Ascending aorta (tissue), 2 donors: ENCODE measurements at regions not wholly inside any gene's neighbourhood (a gene's known extent, or its start where the extent isn't known, plus 50 kb on each side); places are given as distances from the start of the nearest gene placed in this dataset.

Experiments
- DNase-seq, 2 donors: peaks; one replicate each; pipeline ENCODE4 v3.0.0-alpha.2; 2019; ENCODE audit warnings: low spot score in 2 of 2
- H3K27ac ChIP-seq, 2 donors: fragments of 200-600 bp; sonication (generic); one replicate each; pipeline ENCODE4 v1.5.1; 2016 to 2017; ENCODE audit warnings: mild to moderate bottlenecking in 1 of 2
- H3K27me3 ChIP-seq: fragments of 200-600 bp; sonication (generic); one replicate; pipeline ENCODE4 v1.5.1; 2017
- H3K36me3 ChIP-seq, 2 donors: fragments of 200-600 bp; sonication (generic); one replicate each; pipeline ENCODE4 v1.5.1; 2016
- H3K4me1 ChIP-seq, 2 donors: fragments of 200-600 bp; sonication (generic); one replicate each; pipeline ENCODE4 v1.5.1; 2016 to 2017; ENCODE audit warnings: mild to moderate bottlenecking in 1 of 2
- H3K4me3 ChIP-seq, 2 donors: fragments of 200-600 bp; sonication (generic); one replicate each; pipeline ENCODE4 v1.5.1; 2016 to 2017; ENCODE audit warnings: mild to moderate bottlenecking in 1 of 2
- H3K9me3 ChIP-seq, 2 donors: fragments of 200-600 bp; sonication (generic); one replicate each; pipeline ENCODE4 v1.5.1; 2016
- intact Hi-C: fragments of 100-400 bp; cut with DNase I; formaldehyde crosslinking; loops from one replicate; pipeline ENCODE4 v1.15.1; 2023
- TF ChIP-seq, protein P1 (sequence below), 3 experiments: fragments of 200-600 bp in 2 of 3; fragments of 450-650 bp in 1 of 3; sonication (generic) in 2 of 3; IDR thresholded peaks; one replicate each; pipeline ENCODE4 v1.5.1; 2016 to 2019; ENCODE audit warnings: antibody characterized with exemption in 3 of 3, mild to moderate bottlenecking in 1 of 3, moderate library complexity in 1 of 3

DNA sequence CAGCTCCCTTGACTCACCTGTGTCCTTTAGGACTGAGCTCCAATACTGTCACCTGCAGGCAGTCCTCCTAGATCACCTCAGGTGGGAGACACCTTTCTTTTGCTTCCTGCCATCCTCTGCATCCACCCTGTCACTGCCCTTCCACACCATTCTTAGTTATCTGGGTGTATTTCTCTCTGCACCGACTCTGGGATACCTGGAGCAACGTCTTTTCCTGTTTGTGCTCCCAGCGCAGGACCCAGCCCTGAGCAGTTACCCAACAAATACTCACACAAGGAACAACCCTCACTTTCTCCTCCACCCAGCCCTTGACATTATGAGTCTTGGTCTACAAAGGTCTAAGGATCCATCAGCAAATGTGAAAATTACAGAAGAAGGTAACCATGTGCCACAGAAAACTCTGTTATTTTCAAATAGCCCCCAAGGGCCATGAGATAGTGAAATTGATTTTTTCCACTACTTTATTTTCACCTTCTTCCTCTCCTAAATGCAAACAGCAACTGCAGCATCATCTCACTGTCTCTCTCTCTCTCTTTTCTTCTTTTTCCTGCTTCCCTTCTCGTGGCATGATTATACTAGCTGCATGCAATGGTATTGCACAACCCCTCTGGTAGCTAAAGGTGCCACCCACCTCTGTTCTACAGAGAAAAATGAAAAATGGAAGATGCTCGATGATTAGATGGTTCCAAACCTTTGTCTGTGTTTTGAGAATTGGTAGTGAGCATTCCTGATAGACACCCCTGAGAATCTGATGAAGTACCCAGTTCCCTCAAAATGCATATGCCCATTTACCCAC, 89.0 kb downstream of the MIS18A start:
- H3K9me3 ChIP-seq = no peaks in the 10 kb centered on the region
- no peaks in the 10 kb centered on the region for H3K27me3 ChIP-seq
- TF ChIP-seq, protein P1, sequence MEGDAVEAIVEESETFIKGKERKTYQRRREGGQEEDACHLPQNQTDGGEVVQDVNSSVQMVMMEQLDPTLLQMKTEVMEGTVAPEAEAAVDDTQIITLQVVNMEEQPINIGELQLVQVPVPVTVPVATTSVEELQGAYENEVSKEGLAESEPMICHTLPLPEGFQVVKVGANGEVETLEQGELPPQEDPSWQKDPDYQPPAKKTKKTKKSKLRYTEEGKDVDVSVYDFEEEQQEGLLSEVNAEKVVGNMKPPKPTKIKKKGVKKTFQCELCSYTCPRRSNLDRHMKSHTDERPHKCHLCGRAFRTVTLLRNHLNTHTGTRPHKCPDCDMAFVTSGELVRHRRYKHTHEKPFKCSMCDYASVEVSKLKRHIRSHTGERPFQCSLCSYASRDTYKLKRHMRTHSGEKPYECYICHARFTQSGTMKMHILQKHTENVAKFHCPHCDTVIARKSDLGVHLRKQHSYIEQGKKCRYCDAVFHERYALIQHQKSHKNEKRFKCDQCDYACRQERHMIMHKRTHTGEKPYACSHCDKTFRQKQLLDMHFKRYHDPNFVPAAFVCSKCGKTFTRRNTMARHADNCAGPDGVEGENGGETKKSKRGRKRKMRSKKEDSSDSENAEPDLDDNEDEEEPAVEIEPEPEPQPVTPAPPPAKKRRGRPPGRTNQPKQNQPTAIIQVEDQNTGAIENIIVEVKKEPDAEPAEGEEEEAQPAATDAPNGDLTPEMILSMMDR (IDR thresholded peaks at IDR 0.05) = no peak
- H3K4me1 ChIP-seq = no peaks in the 10 kb centered on the region
- no peak overlapping the region for H3K4me3 ChIP-seq
- H3K36me3 ChIP-seq = no peaks in the 10 kb centered on the region
- intact Hi-C loops = no loop called here
- H3K27ac ChIP-seq = no peak overlapping the region
- no peak for DNase-seq

DNA sequence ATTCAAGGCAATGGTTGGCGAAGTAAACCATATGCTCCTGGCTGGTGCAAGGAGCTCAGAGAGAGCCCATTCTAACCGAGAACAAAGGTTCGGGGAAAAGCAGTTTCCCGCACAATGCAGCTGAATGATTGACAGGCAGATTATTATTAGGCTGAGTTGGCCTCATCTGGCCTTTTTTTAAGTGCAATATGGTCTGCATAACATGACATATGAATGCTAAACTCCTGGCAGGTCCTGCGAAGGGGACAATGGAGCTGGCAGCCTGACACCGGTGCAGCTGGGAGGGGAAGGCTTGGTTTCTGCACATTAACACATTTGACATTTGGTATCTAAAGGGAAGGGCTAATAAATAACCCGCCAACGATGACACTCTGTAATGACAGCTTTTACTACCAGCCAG, 92.0 kb downstream of the MIS18A start:
- H3K9me3 ChIP-seq = no peaks in the 10 kb centered on the region
- H3K27me3 ChIP-seq = no peaks in the 10 kb centered on the region
- H3K36me3 ChIP-seq = no peaks in the 10 kb centered on the region
- intact Hi-C loops = no loop called here
- TF ChIP-seq, protein P1 (IDR thresholded peaks at IDR 0.05) = no peak
- no peaks in the 10 kb centered on the region for H3K4me1 ChIP-seq
- no peak for DNase-seq
- H3K4me3 ChIP-seq = no peak overlapping the region
- H3K27ac ChIP-seq = no peak overlapping the region

DNA sequence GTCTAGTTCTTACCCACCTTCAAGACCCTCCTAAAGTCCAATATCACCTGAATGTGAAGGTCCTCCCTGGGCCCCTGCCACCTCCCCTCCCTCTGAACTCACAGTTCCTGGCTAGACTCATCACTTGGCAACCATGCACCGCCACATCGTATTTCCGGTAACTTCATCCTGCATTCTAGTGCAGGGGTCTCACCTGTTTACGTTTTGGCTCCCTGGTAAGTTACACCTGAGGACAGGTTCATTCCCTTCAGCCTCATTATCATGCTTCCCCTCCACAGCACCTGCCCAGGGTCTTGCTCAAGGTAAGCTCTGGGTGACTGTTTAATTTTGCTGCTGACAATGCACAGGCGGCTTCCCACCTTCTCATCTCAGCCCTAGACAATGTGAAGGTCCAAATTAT, 93.1 kb downstream of the MIS18A start:
- Histone ChIP-seq H3K4me3 (no peak overlapping the region), H3K27me3 (no peaks in the 10 kb centered on the region), H3K27ac (no peak overlapping the region), H3K36me3 (no peaks in the 10 kb centered on the region), H3K9me3 (no peaks in the 10 kb centered on the region), H3K4me1 (no peaks in the 10 kb centered on the region)
- intact Hi-C loops = no loop called here
- TF ChIP-seq, protein P1 (IDR thresholded peaks at IDR 0.05) = no peak
- DNase-seq = no peak

DNA sequence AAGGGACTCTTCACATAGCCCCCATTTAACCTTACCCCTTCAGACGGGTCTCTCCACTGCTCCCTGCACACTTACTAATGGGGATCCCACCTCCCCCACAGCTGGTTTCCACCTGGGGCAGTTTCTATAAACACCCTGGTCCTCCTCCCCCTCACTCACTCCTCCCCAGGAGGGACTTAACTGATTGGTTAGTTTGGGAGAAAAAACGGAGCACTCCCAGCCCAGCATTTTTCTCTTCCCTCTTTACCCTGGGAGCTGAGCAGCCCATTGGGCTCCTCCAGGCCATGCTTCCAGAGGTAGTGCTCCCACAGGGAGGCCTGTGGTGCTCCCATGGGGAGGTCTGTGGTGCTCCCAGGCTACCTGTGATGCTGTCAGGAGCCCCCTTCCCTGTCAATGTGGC, 93.7 kb downstream of the MIS18A start:
- DNase-seq = no peak
- no peaks in the 10 kb centered on the region for H3K36me3 ChIP-seq

DNA sequence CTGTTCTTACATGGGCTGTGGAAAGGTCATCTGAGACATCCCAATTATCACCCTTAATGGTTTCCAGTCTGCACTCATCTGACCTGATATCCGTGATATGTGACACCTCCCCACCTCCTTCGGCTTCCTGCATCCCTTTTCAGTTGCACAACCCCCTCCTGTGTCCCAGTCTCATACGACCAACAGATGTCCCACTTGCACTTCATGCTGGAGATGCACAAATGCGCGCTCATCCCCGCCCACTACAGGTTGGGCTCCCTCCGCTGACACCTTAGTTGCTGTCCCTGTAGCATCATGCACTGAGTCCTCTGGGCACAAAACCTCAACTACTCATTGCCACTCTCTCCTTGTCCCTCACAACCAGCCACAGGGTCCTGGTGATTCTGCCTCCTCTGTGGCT, 94.4 kb downstream of the MIS18A start:
- Histone ChIP-seq H3K36me3 (no peaks in the 10 kb centered on the region), H3K27ac (no peak overlapping the region), H3K4me1 (no peaks in the 10 kb centered on the region), H3K4me3 (no peak overlapping the region), H3K27me3 (no peaks in the 10 kb centered on the region), H3K9me3 (no peaks in the 10 kb centered on the region)
- intact Hi-C loops = no loop called here
- DNase-seq = no peak
- TF ChIP-seq, protein P1 (IDR thresholded peaks at IDR 0.05) = no peak

More for the DNA sequence above, 93.7 kb downstream of the MIS18A start:
- H3K9me3 ChIP-seq = no peaks in the 10 kb centered on the region
- intact Hi-C loops = no loop called here
- H3K27me3 ChIP-seq = no peaks in the 10 kb centered on the region
- H3K4me1 ChIP-seq = no peaks in the 10 kb centered on the region
- H3K4me3 ChIP-seq = no peak overlapping the region
- TF ChIP-seq, protein P1 (IDR thresholded peaks at IDR 0.05) = no peak
- no peak overlapping the region for H3K27ac ChIP-seq
